GM21619 (cell line): ENCODE measurements at regions not wholly inside any gene's neighbourhood (a gene's known extent, or its start where the extent isn't known, plus 50 kb on each side); places are given as distances from the start of the nearest gene placed in this dataset.

ENCODE experiments used
- ATAC-seq: cut with Tn5 transposase; IDR thresholded peaks from one replicate; pipeline ENCODE4 v1.9.1; 2021; ENCODE audit not compliant: unreplicated experiment

DNA sequence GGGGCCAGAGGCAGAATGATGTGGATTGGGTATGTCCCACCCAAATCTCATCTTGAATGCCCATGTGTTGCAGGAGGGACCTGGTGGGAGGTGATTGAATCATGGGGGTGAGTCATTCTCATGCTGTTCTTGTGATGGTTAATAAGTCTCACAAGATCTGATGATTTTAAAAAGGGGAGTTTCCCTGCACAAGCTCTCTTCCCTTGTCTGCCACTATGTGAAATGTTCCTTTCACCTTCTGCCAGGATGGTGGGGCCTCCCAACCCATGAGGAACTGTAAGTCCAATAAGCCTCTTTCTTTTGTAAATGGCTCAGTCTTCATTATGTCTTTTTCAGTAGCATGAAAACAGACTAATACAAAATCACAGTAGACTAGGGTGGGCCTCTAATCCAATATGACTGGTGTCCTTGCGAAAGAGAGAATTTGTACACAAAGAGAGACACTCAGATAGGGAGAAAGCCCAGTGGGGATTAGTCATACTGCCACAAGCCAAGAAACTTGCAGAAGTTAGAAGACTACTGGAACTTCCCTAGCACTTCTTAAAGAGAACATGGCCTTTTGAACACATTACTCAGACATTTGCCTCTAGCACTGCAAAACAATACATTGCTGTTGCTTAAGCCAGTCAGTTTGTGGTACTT is 68.4 kb downstream of the ANXA1 start:
- peak; percentile 87 for ATAC-seq

DNA sequence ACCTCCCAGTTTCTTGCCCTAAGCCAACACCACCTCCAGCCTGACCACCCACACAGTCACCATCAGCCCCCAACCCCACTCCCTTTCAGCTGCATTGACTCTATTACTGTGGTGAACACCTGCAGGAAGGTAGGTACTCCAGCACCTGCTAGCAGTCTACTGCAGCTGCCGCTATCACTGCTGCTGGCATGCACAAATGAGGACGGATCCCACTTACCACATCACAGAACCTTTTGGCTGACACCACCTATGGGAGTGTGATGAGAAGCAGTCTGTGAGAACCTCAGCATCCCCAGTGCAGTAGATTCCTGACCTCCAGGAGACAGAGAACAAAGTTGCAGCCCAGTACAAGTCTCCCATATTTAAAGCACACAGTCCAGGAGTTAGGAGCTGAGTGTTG is 71.9 kb downstream of the ANXA1 start:
- no peak for ATAC-seq

DNA sequence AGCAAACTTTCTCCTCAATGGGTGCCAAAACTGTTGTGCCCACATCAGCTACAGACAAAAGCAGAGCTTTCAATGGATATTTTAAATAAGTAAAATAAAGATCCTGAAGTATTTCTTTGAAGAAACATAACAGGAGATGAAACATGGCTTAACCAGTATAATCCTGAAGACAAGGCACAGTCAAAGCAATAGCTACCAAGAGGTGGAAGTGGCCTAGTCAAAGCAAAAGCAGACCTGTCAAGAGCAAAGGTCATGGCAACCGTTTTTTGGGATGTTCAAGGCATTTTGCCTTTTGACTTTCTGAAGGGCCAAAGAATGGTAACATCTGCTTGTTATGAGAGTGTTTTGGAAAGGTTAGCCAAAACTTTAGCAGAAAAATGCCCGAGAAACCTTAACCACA is 77.9 kb downstream of the ANXA1 start:
- ATAC-seq, result no peak

DNA sequence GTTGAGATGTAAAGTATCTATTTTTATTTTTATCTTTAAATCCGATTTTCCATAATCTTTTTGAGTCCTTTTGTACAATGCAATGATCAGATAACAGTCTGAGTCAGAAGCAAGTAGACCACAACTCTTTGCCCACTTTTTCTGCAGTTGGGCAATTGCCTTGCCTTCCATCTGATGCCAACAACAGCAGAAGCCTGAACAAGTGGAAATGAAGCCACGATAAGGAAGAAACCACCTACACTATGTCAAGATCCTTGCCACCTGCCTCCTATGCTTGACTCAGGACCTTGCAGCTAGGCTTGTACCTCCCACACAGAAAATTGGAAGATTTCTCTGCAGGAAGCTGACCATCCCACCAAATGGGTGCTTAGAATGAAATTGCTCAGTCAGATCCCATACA is 78.6 kb downstream of the ANXA1 start:
- ATAC-seq, result no peak

DNA sequence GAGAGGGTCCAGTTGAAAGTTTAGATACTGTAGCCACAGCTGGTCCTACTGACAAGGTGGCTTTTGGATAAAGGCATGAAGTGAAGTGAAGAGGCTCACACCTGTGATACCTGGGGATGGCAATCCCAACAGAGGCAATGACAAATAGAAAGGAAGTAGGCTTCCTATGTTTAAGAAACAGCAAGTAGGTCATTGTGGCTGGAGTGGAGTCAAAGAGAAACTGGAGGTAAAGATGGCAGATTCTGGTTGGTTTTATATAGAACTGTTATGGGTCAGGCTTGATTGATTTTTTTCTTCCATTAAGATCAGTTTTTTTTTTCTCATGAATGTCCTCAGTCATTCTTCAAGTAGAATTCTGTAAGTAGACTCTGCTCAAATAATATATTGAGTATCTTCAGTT is 79.5 kb downstream of the ANXA1 start:
- ATAC-seq, result peak; percentile 63

DNA sequence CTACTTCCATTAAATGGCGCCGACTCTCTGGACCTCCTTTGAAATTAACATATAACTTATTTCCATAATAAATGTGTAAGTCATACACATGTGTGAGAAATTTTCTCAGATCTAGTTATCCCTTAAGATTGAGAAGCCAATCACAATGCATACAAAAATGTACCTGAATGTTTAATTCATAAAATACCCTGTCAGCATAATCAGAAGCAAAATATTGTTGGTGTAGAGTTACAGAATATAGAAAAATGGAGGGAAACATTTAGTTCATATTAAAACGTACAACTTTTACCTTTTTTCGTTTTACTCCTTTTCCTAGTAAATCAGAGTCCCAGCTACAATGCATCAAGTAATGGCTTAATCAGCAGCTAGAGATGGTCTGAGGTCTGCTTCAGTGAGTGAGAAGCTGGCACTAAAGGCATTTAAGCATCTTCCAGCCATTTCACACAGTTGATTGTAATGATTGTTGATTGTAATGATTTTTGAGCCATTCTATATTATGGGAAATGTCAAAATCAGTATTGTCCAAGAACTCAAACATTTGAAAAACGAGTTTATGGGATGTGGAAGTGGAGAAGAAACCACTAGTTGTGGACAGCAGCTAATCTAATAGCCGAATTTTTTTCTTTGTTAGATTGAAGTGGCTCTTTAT is 81.8 kb downstream of the ANXA1 start:
- ATAC-seq, result no peak

DNA sequence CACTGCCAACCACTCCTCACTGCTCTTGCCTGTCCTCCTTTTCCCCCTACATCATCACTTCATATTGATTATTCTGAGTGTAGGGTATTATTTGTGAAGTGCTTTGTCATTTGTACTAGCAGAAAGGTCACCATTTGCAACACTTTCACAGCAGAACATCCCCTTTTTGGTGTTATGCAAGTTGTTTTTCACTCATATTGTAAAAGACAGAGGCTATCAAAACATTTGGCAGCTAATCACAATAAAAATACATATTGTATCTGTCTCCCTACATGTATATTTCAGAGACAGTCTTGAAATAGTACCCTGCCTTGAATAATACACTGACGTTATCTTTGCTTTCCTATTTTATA is 82.3 kb downstream of the ANXA1 start:
- no peak for ATAC-seq

DNA sequence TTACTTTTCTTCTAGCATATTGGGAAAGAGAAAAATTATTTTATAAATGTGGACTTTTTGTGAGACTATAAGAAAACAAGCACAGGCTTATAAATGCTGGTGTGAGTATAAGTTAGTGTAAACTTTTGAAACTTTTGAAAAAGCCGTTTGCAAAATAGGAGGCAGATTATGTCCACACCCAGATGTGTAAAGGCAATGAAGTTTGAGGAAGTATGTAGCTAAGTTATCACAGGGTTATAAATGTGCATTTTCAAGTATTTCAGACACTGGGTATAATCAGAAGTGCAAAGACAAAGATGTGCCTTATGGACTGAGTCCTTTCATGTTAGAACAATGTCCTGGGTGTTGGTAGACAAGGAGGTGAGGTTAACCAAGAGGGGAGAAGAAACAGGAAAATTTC is 85.5 kb downstream of the ANXA1 start:
- ATAC-seq, result no peak

DNA sequence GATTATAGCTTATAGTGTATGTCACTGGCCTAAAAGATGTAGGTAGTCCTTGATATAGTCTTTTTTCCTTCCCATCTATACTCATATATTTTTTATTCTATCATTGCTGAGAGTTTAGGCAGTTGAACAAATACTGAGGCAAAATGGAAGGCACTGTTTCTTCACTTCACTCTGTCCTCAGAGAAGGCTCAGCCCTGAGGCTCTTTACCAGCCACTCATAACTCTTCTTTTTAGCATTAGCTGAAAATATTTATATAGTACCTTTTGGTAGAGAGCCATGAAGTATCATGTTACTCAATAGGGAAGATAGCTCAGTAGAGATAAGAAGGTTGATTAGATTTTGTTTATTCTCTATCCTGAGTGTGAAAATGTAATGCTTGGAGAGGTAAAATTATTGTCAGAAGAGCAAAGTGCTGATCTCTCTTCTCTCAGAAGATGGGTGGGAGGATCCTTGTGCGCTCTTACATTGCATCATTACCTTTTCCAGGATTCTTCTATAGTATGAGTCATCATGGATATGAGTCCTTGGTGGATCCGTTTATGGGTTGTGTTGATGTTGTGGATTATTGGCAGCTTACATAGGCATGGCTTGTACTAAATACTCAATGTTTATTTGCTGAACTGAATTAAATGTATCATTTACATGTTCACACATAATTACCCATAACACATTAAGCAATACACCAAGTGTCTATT is 88.1 kb downstream of the ANXA1 start:
- no peak for ATAC-seq

DNA sequence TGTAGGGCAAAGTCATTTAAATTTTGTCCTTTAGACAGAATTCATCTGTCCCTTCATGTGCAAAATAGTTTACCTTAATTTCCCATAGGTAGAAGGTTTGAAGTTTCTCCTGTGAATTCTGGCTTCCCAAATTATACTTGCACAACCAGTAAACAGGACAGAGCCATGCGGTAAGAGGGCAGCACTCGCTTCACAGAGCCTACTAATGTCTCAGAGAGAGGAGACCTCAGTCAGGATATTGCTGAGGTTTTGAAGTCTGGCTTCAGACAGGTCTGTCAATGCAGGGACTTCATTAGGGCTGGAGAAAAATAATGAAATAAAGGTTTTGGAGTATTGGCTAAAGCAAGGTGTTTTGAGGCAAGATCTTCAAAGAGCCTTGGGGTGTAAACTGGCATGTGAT is 91.4 kb downstream of the ANXA1 start:
- ATAC-seq, result no peak

DNA sequence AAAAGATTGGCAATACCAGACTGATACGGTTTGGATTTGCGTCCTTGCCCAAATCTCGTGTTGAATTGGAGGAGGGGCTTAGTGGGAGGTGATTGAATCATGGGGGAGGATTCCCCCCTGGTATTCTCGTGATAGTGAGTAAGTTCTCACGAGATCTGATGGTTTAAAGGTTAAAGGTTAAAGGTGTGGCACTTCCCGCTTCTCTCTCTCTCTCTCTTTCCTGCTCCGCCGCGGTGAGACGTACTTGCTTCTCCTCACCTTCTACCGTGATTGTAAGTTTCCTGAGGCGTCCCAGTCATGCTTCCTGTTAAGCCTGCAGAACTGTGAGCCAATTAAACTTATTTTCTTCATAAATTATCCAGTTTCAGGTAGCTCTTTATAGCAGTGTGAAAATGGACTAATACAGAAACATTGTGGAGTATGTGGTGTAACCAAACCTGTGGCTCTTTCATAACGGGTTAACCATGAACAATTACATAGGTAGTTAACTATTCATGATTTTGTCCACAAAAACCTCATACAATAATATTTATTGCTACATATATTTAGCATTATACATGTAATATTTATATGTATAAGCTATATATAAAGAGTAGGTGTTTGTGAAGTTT is 107.5 kb downstream of the ANXA1 start:
- no peak for ATAC-seq

DNA sequence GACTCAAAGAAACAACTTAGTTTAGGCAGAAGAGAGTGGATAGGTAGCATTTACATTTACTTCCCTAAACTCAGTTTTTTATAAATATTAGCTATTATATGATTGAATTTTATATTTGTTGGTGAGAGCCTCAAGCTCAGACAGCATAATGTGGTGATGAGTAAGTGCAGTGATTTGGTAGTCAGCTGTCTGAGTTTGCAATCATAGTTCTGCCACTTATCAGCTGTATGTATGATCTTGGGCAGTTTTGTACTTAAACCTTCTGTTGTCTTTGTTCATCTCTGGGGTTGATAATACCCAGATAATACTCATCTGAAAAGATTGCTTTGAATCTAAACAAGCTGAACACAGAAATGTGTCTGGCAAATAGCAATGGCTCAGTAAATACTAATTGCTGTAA is 108.8 kb downstream of the ANXA1 start:
- no peak for ATAC-seq

DNA sequence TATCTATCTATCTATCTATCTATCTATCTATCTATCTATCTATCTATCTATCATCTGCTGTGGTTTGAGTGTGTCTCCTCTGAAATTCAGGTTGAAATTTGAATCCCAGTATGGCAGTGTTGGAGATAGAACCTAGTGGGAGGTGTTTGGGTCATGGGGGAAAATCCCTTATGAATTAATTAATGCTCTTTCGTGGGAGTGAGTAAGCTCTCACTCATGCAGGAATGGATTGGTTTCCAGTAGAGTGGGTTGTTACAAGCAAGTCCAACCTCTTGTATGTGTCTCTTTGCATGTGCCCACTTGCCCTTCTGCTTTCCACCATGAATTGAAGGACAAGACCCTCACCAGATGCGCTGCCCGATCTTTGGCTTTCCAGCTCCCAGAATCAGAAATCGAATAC is 113.0 kb downstream of the ANXA1 start:
- ATAC-seq, result no peak

DNA sequence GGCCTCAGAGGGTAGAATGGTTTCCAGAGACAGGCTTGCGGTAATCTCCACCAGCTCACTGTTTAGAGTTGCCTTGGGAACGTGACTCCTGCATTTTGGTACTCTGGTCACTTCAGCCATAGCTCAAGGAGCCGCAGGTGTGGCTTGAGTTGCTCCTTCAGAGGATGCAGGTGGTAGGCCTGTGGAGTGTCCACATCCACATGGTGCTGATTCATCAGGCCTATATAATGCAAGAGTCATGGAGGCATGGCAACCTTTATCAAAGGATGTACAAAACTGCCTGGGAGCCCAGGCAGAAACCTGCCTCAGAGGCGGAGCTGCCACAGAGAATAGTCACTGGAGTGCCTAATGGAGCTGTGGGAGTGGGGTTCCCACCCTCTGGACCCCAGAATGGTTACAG is 114.2 kb downstream of the ANXA1 start:
- ATAC-seq, result no peak

DNA sequence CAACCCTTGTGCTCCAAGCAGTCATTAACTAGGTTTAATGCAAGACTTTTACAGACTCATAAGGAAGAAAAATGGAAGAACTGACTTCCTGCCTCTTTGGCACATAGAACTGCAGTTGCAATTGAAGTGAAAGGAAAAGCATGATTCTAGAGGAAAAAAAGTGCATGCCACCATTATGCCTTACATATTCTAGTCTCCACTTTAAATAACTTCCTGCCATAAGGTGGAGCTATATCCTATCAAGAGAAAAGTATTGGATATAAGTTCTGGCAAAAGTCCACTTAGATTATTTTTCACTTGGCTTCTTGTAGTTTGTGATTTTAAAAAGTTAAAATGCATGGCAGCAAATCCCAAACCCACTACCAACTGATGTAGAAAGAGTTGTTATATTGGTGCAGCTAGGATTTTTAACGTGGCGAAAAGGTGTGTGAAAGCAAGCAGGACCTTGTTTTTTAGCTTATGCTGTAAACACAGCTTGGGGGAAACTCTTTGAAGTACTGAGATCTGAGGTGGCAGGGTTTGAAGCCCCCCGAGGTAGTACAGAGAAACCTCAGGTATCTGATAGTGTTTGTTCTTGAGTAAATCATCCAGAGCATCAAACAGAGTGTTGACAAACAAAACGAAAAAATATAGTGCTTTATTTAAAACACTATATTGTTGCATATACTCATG is 117.9 kb downstream of the ANXA1 start:
- no peak for ATAC-seq

DNA sequence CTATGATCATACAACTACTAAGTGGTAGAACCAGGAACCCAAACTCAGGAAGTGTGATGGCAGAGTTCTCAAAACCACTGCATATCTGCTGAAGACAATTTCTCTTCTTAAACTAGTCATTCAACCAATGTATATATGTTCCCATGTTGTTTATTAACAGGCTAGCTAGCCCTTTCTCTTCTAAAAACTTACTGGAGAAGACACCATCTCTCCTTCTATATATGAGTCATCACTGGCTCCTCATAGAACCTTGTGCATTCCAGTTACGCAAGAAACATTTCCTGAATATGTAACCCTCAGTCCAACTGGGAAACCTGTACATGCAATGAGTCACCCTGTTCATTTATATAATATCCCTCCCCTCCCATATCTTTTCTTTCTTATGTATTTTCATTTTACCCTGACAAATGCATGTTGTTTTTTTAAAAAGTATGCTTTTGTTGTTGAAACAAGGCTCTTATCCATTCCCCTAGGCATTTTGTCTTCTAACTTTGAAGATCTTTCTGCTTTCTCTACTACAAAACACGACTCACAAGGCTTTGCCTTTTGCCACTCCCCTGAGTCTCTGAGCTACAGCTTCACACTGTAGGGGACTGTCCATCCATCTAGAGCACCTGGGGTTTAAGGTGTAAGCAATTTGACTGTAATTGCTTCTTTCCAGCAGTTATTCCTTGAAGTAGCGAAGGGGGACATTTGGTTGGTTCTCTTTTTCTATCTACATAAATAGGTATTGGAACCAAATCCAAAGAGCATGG is 119.5 kb downstream of the ANXA1 start:
- peak; percentile 77 for ATAC-seq

DNA sequence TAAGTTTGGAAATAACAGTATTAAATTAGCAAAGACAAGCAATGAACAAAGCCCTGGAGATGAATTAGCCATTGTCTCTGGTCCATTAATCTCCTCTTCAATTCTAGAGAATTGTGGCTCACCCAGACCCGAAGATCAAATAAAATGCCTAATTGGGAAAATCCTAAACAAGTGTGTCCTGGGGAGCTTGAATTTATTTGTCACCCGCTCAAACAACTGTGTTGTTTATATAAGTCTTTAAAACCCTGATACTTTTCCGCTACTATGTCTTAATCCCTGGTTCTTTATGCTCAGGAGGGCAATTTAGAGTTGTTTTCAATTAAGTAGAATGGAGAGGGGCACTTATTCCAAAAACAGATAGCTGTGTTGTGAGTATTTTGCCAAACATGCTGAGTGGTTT is 128.4 kb downstream of the ANXA1 start:
- ATAC-seq, result no peak

DNA sequence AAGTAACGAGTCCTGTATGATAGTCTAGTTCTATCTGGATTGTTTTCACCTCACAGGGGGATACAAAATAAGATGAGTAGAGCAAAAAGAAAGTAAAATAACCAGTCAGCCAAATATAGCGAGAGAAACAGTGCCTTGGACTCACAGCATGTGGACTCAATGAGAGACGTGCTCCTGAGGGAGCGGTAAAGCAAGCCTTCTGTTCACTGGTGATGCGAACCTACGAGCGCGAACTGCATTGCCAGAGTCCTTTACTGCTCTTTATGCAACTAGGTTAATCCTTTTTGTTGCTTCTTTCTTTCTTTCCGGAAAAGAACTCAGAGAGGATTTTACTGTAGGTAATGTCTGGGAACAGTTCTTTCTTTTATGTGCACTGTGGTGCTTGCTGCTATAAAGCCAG is 132.7 kb downstream of the ANXA1 start:
- no peak for ATAC-seq

DNA sequence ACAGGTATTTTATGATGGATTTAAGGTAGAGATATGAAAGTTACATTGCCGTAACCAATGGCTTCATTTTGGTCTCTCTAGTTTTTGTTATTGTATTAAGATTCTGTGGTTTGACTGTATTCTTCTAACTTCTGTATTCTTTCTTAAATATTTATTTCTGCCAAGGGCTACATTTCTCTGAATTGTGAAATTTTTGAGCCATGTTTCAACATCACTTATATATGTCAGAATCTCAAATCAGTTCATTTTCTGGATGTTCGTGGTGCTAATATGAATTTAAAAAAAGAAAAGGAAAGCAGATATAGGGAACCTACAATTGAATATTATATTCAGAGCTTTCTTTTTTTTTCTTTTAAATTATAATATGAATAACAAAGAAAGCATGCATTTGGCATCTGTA is 142.7 kb downstream of the ANXA1 start:
- ATAC-seq, result no peak

DNA sequence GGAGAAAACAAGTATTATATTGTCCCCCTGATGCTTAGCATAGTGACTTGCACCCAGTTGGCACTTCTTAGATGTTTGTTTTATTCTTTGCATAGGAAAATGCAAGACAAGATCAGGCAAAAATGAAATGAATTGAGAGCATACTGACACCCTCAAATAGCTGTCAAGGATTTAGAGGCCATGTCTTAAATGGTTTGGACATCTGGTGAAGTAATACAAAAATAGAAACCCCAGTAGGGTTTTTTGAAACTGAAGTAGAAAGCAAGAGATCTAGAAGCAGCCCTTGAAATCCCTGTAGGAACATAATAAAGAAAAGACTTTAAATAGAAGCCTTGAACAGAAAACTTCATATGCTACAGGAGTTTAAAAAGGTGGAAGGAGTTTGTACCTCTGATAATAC is 174.3 kb downstream of the ANXA1 start:
- ATAC-seq, result no peak

DNA sequence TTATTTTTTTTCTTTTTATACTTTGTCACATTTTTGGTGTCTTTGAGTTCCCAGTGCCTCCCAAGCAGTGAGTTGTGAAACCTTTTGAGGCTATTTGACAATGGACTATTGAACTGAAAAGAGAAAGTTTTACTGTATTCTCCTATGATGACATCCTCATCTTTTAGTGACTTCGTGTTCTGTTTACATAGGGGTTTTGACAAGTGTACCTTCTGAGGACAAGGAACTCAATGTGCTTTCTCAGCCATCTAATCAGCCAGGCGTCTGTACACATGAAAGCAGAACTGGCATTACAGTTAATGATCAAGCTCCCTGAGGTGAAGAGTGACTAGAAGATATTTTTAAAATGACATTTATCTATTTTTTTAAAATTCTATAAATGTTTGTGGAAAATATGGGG is 175.5 kb downstream of the ANXA1 start:
- no peak for ATAC-seq
